OCI-LY7 (cell line): ENCODE measurements at regions not wholly inside any gene's neighbourhood (a gene's known extent, or its start where the extent isn't known, plus 50 kb on each side); places are given as distances from the start of the nearest gene placed in this dataset.

Source experiments
- EZH2phosphoT487 ChIP-seq: fragments of 200-600 bp; sonication (generic); IDR thresholded peaks from 2 replicates; pipeline ENCODE4 v1.6.1; 2018; ENCODE audit warnings: low read depth, borderline replicate concordance, mild to moderate bottlenecking, mixed run types, antibody characterized with exemption, low read length, moderate library complexity, mixed read lengths
- TF ChIP-seq, protein P1 (sequence below): fragments of 200-600 bp; sonication (generic); conservative IDR thresholded peaks from 2 replicates; pipeline ENCODE4 v1.5.1; 2014; ENCODE audit warnings: mild to moderate bottlenecking, antibody characterized with exemption, low read length, moderate library complexity, mixed read lengths

DNA sequence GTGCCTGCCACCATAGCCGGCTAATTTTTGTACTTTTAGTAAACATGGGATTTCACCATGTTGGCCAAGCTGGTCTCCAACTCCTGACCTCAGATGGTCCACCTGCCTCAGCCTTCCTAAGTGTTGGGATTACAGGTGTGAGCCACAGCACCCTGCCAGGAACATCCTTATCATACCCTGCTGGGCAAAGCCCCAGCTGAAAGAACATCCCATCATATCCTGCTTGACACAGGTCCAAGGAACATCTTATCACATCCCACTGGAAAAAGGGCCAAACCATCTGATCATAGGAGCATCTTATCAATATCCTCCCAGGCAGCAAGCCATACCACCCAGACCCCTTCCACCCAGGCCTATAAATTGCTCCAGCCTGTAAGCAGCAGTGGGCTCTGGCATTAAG lies 1109.2 kb upstream of the CDH8 start:
- TF ChIP-seq, protein P1, sequence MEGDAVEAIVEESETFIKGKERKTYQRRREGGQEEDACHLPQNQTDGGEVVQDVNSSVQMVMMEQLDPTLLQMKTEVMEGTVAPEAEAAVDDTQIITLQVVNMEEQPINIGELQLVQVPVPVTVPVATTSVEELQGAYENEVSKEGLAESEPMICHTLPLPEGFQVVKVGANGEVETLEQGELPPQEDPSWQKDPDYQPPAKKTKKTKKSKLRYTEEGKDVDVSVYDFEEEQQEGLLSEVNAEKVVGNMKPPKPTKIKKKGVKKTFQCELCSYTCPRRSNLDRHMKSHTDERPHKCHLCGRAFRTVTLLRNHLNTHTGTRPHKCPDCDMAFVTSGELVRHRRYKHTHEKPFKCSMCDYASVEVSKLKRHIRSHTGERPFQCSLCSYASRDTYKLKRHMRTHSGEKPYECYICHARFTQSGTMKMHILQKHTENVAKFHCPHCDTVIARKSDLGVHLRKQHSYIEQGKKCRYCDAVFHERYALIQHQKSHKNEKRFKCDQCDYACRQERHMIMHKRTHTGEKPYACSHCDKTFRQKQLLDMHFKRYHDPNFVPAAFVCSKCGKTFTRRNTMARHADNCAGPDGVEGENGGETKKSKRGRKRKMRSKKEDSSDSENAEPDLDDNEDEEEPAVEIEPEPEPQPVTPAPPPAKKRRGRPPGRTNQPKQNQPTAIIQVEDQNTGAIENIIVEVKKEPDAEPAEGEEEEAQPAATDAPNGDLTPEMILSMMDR = no peak
- no peak for TF ChIP-seq EZH2phosphoT487
